ENCODE measurements at regions not wholly inside any gene's neighbourhood (a gene's known extent, or its start where the extent isn't known, plus 50 kb on each side); places are given as distances from the start of the nearest gene placed in this dataset.
"Not testable (repeated sequence)": the region's sequence is repeated elsewhere in the genome, so short reads cannot be mapped to it uniquely, and the experiment has no call there.

DNA sequence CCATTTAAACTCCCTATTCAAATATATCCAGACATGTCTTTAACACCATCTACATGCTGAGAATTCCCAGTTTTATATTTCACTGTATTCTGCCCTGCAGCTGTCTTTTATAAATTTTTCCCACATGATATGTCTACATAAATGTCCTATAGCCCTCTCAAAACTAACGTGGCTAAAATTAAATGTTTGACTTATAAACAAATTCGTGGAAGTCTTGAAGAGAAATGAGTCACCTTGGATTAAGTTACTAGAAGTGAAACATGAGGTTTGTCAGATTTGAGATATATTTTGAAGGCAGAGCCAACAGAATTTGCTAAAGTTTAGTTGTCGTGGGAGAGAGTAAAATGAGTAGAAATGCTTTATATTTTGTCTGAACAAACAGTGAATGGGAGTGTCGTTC, 386.9 kb upstream of the CNTNAP2 start:
- DNase-seq (ENCODE audit: low read depth), result no peak
- TF ChIP-seq, protein P1, sequence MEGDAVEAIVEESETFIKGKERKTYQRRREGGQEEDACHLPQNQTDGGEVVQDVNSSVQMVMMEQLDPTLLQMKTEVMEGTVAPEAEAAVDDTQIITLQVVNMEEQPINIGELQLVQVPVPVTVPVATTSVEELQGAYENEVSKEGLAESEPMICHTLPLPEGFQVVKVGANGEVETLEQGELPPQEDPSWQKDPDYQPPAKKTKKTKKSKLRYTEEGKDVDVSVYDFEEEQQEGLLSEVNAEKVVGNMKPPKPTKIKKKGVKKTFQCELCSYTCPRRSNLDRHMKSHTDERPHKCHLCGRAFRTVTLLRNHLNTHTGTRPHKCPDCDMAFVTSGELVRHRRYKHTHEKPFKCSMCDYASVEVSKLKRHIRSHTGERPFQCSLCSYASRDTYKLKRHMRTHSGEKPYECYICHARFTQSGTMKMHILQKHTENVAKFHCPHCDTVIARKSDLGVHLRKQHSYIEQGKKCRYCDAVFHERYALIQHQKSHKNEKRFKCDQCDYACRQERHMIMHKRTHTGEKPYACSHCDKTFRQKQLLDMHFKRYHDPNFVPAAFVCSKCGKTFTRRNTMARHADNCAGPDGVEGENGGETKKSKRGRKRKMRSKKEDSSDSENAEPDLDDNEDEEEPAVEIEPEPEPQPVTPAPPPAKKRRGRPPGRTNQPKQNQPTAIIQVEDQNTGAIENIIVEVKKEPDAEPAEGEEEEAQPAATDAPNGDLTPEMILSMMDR (IDR thresholded peaks at IDR 0.05; ENCODE audit: insufficient read depth, low read length, poor library complexity, severe bottlenecking), result no peak
- H3K36me3 ChIP-seq (ENCODE audit: control insufficient read depth, insufficient read depth, low read length), result no peaks in the 10 kb centered on the region
- H3K4me3 ChIP-seq (ENCODE audit: low read depth, low read length), result no peak overlapping the region
- no peaks in the 10 kb centered on the region for H3K27me3 ChIP-seq (ENCODE audit: control insufficient read depth, insufficient read depth, low read length)

DNA sequence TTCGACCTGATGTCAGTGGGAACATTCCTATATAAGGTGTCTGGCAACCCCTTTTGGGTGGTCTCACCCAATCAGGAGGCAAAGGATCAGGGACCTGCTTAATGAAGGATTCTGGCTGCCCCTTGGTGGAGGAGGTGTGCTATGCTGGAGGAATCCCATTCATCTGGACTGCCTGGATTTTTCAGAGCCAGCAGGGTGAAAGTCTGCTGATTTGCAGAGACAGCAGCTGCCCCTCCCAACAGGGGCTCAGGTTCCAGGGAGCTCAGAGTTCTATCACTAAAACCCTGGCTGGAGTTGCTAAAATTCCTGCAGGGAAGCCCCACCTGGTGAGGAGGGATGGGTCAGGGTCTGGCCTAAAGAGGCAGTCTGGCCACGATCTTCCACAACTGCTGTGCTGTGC, 398.5 kb upstream of the CNTNAP2 start:
- H3K4me3 ChIP-seq (ENCODE audit: low read depth, low read length), result no peak overlapping the region
- H3K27me3 ChIP-seq (ENCODE audit: control insufficient read depth, insufficient read depth, low read length), result no peaks in the 10 kb centered on the region
- H3K36me3 ChIP-seq (ENCODE audit: control insufficient read depth, insufficient read depth, low read length), result no peaks in the 10 kb centered on the region
- TF ChIP-seq, protein P1 (IDR thresholded peaks at IDR 0.05; ENCODE audit: insufficient read depth, low read length, poor library complexity, severe bottlenecking), result no peak
- no peak for DNase-seq (ENCODE audit: low read depth)

GRCh38 chr7:145700488-145700887, 416.1 kb upstream of the CNTNAP2 start:
- TF ChIP-seq, protein P1 (IDR thresholded peaks at IDR 0.05; ENCODE audit: insufficient read depth, low read length, poor library complexity, severe bottlenecking), result no peak
- no peak for DNase-seq (ENCODE audit: low read depth)
- H3K4me3 ChIP-seq (ENCODE audit: low read depth, low read length), result no peak overlapping the region
- no peaks in the 10 kb centered on the region for H3K27me3 ChIP-seq (ENCODE audit: control insufficient read depth, insufficient read depth, low read length)
- no peaks in the 10 kb centered on the region for H3K36me3 ChIP-seq (ENCODE audit: control insufficient read depth, insufficient read depth, low read length)

DNA sequence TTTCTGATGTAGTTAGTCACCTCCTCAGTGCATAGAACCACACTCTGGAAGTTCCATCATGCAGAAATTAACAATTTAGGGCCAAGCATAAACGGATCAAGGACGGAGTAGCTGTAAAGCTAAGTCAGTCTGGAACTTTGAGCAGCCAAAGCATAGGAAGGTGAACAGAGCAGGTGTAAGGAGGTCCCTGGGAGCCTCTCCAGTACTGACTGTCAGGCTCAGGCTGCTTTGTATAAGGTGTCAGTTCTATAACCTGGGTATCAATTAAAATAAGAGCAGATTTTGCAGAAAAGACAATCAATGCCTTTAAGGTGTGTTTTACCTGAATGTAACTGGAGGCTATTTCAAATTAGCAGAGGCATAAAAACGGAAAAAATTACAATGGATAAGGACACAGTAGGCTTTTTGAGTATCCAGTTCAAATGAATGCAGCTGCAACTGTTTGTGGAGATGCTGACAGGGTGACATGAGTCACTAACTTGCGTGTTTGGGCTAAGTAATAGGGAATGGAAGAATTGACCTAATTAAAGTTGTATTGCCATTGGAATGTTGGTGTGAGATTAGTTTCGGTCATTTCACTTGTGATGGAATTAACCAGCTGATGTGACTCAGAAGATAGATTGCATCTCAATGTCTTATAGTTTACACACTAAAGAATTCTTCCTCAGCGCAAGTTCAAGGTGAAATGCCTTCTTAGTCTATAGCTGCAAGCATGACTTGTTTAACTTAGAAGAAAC, 417.9 kb upstream of the CNTNAP2 start:
- no peak for DNase-seq (ENCODE audit: low read depth)
- TF ChIP-seq, protein P1 (IDR thresholded peaks at IDR 0.05; ENCODE audit: insufficient read depth, low read length, poor library complexity, severe bottlenecking), result no peak
- no peak overlapping the region for H3K4me3 ChIP-seq (ENCODE audit: low read depth, low read length)
- H3K36me3 ChIP-seq (ENCODE audit: control insufficient read depth, insufficient read depth, low read length), result no peaks in the 10 kb centered on the region
- no peaks in the 10 kb centered on the region for H3K27me3 ChIP-seq (ENCODE audit: control insufficient read depth, insufficient read depth, low read length)

DNA sequence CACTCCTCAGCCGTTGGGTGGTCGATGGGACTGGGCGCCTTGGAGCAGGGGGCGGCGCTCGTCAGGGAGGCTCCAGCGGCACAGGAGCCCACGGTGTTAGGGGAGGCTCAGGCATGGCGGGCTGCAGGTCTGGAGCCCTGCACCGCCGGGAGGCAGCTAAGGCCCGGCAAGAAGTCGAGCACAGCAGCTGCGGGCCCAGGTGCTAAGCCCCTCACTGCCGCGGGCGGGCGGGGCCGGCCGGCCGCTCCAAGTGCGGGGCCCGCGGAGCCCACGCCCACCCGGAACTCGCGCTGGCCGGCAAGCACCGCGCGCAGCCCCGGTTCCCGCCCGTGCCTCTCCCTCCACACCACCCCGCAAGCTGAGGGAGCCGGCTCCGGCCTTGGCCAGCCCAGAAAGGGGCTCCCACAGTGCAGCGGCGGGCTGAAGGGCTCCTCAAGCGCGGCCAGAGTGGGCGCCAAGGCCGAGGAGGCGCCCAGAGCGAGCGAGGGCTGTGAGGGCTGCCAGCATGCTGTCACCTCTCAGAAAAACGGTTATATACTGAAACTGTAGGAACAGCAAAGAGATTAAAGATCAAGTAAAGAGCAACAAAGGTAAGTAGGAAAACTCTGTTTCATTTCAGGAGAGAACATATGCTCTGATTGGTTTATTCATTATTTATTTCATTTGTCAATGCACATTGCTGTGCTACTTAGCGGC, 419.0 kb upstream of the CNTNAP2 start:
- not testable (repeated sequence) for H3K27me3 ChIP-seq (ENCODE audit: control insufficient read depth, insufficient read depth, low read length); H3K36me3 ChIP-seq (ENCODE audit: control insufficient read depth, insufficient read depth, low read length); DNase-seq (ENCODE audit: low read depth); H3K4me3 ChIP-seq (ENCODE audit: low read depth, low read length)

- no peak overlapping the region for H3K4me3 ChIP-seq (ENCODE audit: low read depth, low read length)
- TF ChIP-seq, protein P1 (IDR thresholded peaks at IDR 0.05; ENCODE audit: insufficient read depth, low read length, poor library complexity, severe bottlenecking), result no peak
- no peaks in the 10 kb centered on the region for H3K36me3 ChIP-seq (ENCODE audit: control insufficient read depth, insufficient read depth, low read length)
- no peak for DNase-seq (ENCODE audit: low read depth)
- H3K27me3 ChIP-seq (ENCODE audit: control insufficient read depth, insufficient read depth, low read length), result no peaks in the 10 kb centered on the region
Observed at GRCh38 chr7:145696071-145696470, 420.5 kb upstream of the CNTNAP2 start.
